ENCODE measurements at regions not wholly inside any gene's neighbourhood (a gene's known extent, or its start where the extent isn't known, plus 50 kb on each side); places are given as distances from the start of the nearest gene placed in this dataset.

GRCh38 chr20:24821391-24821790 is 127.7 kb upstream of the CST7 start:
- no peaks in the 10 kb centered on the region for H3K4me1 Mint-ChIP-seq (ENCODE audit: low read depth)
- H3K27me3 Mint-ChIP-seq = no peaks in the 10 kb centered on the region
- H3K36me3 Mint-ChIP-seq (ENCODE audit: insufficient read depth) = no peaks in the 10 kb centered on the region
- no peak for TF ChIP-seq CTCF (IDR thresholded peaks at IDR 0.05; ENCODE audit: unreplicated experiment)
- no peak overlapping the region for H3K4me3 Mint-ChIP-seq (ENCODE audit: low read depth)
- no peak for DNase-seq (ENCODE audit: low spot score, unreplicated experiment)
- H3K27ac Mint-ChIP-seq = no peak overlapping the region
- no peaks in the 10 kb centered on the region for H3K9me3 Mint-ChIP-seq (ENCODE audit: low read depth)

GRCh38 chr20:24823176-24823784 is 125.8 kb upstream of the CST7 start:
- Mint-ChIP-seq H3K4me1 (ENCODE audit: low read depth) (no peaks in the 10 kb centered on the region), H3K4me3 (ENCODE audit: low read depth) (no peak overlapping the region), H3K27me3 (no peaks in the 10 kb centered on the region), H3K27ac (no peak overlapping the region), H3K36me3 (ENCODE audit: insufficient read depth) (no peaks in the 10 kb centered on the region), H3K9me3 (ENCODE audit: low read depth) (no peaks in the 10 kb centered on the region)
- TF ChIP-seq CTCF (IDR thresholded peaks at IDR 0.05; ENCODE audit: unreplicated experiment) = no peak
- no peak for DNase-seq (ENCODE audit: low spot score, unreplicated experiment)

- H3K27me3 Mint-ChIP-seq = no peaks in the 10 kb centered on the region
- H3K36me3 Mint-ChIP-seq (ENCODE audit: insufficient read depth) = no peaks in the 10 kb centered on the region
- no peak for DNase-seq (ENCODE audit: low spot score, unreplicated experiment)
- no peak overlapping the region for H3K4me3 Mint-ChIP-seq (ENCODE audit: low read depth)
- H3K4me1 Mint-ChIP-seq (ENCODE audit: low read depth) = no peaks in the 10 kb centered on the region
- no peaks in the 10 kb centered on the region for H3K9me3 Mint-ChIP-seq (ENCODE audit: low read depth)
- H3K27ac Mint-ChIP-seq = no peak overlapping the region
- no peak for TF ChIP-seq CTCF (IDR thresholded peaks at IDR 0.05; ENCODE audit: unreplicated experiment)
These were observed 124.9 kb upstream of the CST7 start for GRCh38 chr20:24823989-24824693.

- H3K27ac Mint-ChIP-seq = no peak overlapping the region
- no peaks in the 10 kb centered on the region for H3K27me3 Mint-ChIP-seq
- no peak for DNase-seq (ENCODE audit: low spot score, unreplicated experiment)
- H3K4me1 Mint-ChIP-seq (ENCODE audit: low read depth) = no peaks in the 10 kb centered on the region
- H3K4me3 Mint-ChIP-seq (ENCODE audit: low read depth) = no peak overlapping the region
- H3K9me3 Mint-ChIP-seq (ENCODE audit: low read depth) = no peaks in the 10 kb centered on the region
- TF ChIP-seq CTCF (IDR thresholded peaks at IDR 0.05; ENCODE audit: unreplicated experiment) = no peak
- H3K36me3 Mint-ChIP-seq (ENCODE audit: insufficient read depth) = no peaks in the 10 kb centered on the region
These were observed 123.5 kb upstream of the CST7 start for GRCh38 chr20:24825591-24825990.

- H3K9me3 Mint-ChIP-seq (ENCODE audit: low read depth) = no peaks in the 10 kb centered on the region
- no peak overlapping the region for H3K27ac Mint-ChIP-seq
- no peak for TF ChIP-seq CTCF (IDR thresholded peaks at IDR 0.05; ENCODE audit: unreplicated experiment)
- no peaks in the 10 kb centered on the region for H3K27me3 Mint-ChIP-seq
- H3K36me3 Mint-ChIP-seq (ENCODE audit: insufficient read depth) = no peaks in the 10 kb centered on the region
- no peaks in the 10 kb centered on the region for H3K4me1 Mint-ChIP-seq (ENCODE audit: low read depth)
- H3K4me3 Mint-ChIP-seq (ENCODE audit: low read depth) = no peak overlapping the region
- no peak for DNase-seq (ENCODE audit: low spot score, unreplicated experiment)
These were observed 121.3 kb upstream of the CST7 start for GRCh38 chr20:24827603-24828295.
